ENCODE measurements at regions not wholly inside any gene's neighbourhood (a gene's known extent, or its start where the extent isn't known, plus 50 kb on each side); places are given as distances from the start of the nearest gene placed in this dataset.

- DNase-seq (ENCODE audit: low read depth in 2 of 2), result no peak
- no peak for TF ChIP-seq CTCF (IDR thresholded peaks at IDR 0.05; ENCODE audit: low read depth, low read length)
- H3K4me3 ChIP-seq (replicated peaks in 1 of 2; ENCODE audit: low read depth in 2 of 2, low read length in 2 of 2), result no peak overlapping the region
Measured at GRCh38 chr2:187002242-187002641, 153.3 kb upstream of the ZSWIM2 start.

- H3K4me3 ChIP-seq (replicated peaks in 1 of 2; ENCODE audit: low read depth in 2 of 2, low read length in 2 of 2), result no peak overlapping the region
- no peak for TF ChIP-seq CTCF (IDR thresholded peaks at IDR 0.05; ENCODE audit: low read depth, low read length)
- DNase-seq (ENCODE audit: low read depth in 2 of 2), result no peak
Measured at GRCh38 chr2:187001248-187001647, 152.3 kb upstream of the ZSWIM2 start.

GRCh38 chr2:186995092-186995491, 146.1 kb upstream of the ZSWIM2 start:
- DNase-seq (ENCODE audit: low read depth in 2 of 2), result peak; percentile 66 to 89
- H3K4me3 ChIP-seq (replicated peaks in 1 of 2; ENCODE audit: low read depth in 2 of 2, low read length in 2 of 2), result no peak overlapping the region

GRCh38 chr2:186992597-186992996, 143.6 kb upstream of the ZSWIM2 start:
- no peak overlapping the region for H3K4me3 ChIP-seq (replicated peaks in 1 of 2; ENCODE audit: low read depth in 2 of 2, low read length in 2 of 2)
- TF ChIP-seq CTCF (IDR thresholded peaks at IDR 0.05; ENCODE audit: low read depth, low read length), result no peak
- DNase-seq (ENCODE audit: low read depth in 2 of 2), result peak in 1 of 2 donors; percentile 3

More at GRCh38 chr2:186995092-186995491, 146.1 kb upstream of the ZSWIM2 start:
- no peak for TF ChIP-seq CTCF (IDR thresholded peaks at IDR 0.05; ENCODE audit: low read depth, low read length)

- TF ChIP-seq CTCF (IDR thresholded peaks at IDR 0.05; ENCODE audit: low read depth, low read length), result no peak
- peak; percentile 18 to 40 for DNase-seq (ENCODE audit: low read depth in 2 of 2)
- no peak overlapping the region for H3K4me3 ChIP-seq (replicated peaks in 1 of 2; ENCODE audit: low read depth in 2 of 2, low read length in 2 of 2)
Measured at GRCh38 chr2:186991766-186992417, 142.9 kb upstream of the ZSWIM2 start.

GRCh38 chr2:186984966-186985365, 136.0 kb upstream of the ZSWIM2 start:
- no peak for DNase-seq (ENCODE audit: low read depth in 2 of 2)
- no peak overlapping the region for H3K4me3 ChIP-seq (replicated peaks in 1 of 2; ENCODE audit: low read depth in 2 of 2, low read length in 2 of 2)
- no peak for TF ChIP-seq CTCF (IDR thresholded peaks at IDR 0.05; ENCODE audit: low read depth, low read length)

- TF ChIP-seq CTCF (IDR thresholded peaks at IDR 0.05; ENCODE audit: low read depth, low read length), result no peak
- DNase-seq (ENCODE audit: low read depth in 2 of 2), result no peak
- H3K4me3 ChIP-seq (replicated peaks in 1 of 2; ENCODE audit: low read depth in 2 of 2, low read length in 2 of 2), result no peak overlapping the region
Measured at GRCh38 chr2:186984481-186984880, 135.5 kb upstream of the ZSWIM2 start.

Measured in cardiac fibroblast (primary cell).